ENCODE measurements at regions not wholly inside any gene's neighbourhood (a gene's known extent, or its start where the extent isn't known, plus 50 kb on each side); places are given as distances from the start of the nearest gene placed in this dataset.

DNA sequence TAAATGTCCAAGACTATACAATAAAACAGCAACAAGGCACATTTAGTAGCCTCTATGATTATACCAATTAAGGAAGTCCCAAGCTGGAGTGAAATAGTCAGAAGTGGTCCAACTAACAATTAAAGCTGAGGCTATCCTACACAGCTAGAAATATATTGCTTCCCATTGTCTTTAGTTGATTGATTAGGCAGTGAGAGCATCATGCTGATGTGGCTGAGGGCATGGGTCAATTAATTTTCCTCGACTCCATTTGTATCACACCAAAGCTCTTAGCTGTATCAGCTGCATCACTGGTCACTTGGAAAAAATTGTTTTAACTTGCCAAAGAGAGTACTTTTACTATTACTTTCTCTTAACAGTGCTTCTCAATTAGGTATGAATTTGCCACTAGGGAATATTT, 328.7 kb upstream of the NT5E start:
- Histone ChIP-seq H3K9ac (ENCODE audit: extremely low read depth, insufficient read length, low read length) (no peak overlapping the region), H3K27ac (ENCODE audit: insufficient read length, low read depth, low read length) (no peak overlapping the region), H3K4ac (ENCODE audit: low read depth, low read length) (no peak overlapping the region), H3K23me2 (ENCODE audit: insufficient read length, low read depth, low read length, poor library complexity, severe bottlenecking) (no peaks in the 10 kb centered on the region), H2BK20ac (ENCODE audit: low read depth, low read length, poor library complexity, severe bottlenecking) (no peak overlapping the region), H3K9me3 (ENCODE audit: control insufficient read depth, low read depth, low read length) (no peaks in the 10 kb centered on the region), H3K27me3 (ENCODE audit: insufficient read depth, low read length) (no peaks in the 10 kb centered on the region), H3K79me1 (ENCODE audit: insufficient read depth, low read depth, low read length, poor library complexity, severe bottlenecking) (no peaks in the 10 kb centered on the region), H4K8ac (replicated peaks; ENCODE audit: insufficient read length, low read depth, low read length) (no peak overlapping the region), H3K4me2 (ENCODE audit: insufficient read depth, insufficient read length, low read length) (no peak overlapping the region), H2AFZ (ENCODE audit: low read length) (no peak overlapping the region), H3K14ac (ENCODE audit: insufficient read depth, low read length) (no peak overlapping the region), H2BK120ac (ENCODE audit: low read depth, low read length, poor library complexity, severe bottlenecking) (no peak overlapping the region), H2AK5ac (ENCODE audit: insufficient read length, low read length) (no peak overlapping the region), H3K23ac (ENCODE audit: insufficient read length, low read depth, low read length) (no peak overlapping the region), H4K5ac (ENCODE audit: insufficient read length, low read depth, low read length) (no peak overlapping the region), H3K4me1 (ENCODE audit: insufficient read depth, low read length) (no peaks in the 10 kb centered on the region; the same call in 1 of the 2 replicates), H2BK12ac (ENCODE audit: insufficient read length, low read depth, low read length) (no peak overlapping the region), H3T11ph (ENCODE audit: low read length) (no peak overlapping the region), H4K91ac (ENCODE audit: insufficient read length, low read depth, low read length) (no peak overlapping the region), H3K18ac (ENCODE audit: insufficient read length, low read depth, low read length) (no peak overlapping the region), H4K20me1 (ENCODE audit: control insufficient read depth, insufficient read depth, insufficient read length) (no peaks in the 10 kb centered on the region), H2BK5ac (ENCODE audit: insufficient read length, low read length) (no peak overlapping the region), H3K79me2 (ENCODE audit: insufficient read depth, low read length) (no peaks in the 10 kb centered on the region), H2BK15ac (ENCODE audit: low read depth, low read length) (no peak overlapping the region), H3K56ac (ENCODE audit: insufficient read length, low read depth, low read length) (no peak overlapping the region)
- Mint-ChIP-seq H3K36me3 (ENCODE audit: insufficient read depth in 1 of 3, low read depth in 3 of 3) (no peaks in the 10 kb centered on the region), H3K4me1 (peaks cover 0 to 10% of the 10 kb centered on the region in 2 experiments; a peak in 3 of 4 replicates), H3K9me3 (no peaks in the 10 kb centered on the region), H3K27ac (no peak overlapping the region), H3K27me3 (ENCODE audit: low read depth) (no peaks in the 10 kb centered on the region; the same call in 1 of the 2 replicates), H3K4me3 (no peak overlapping the region)
- DNase-seq: no peak
- TF ChIP-seq, protein P1, sequence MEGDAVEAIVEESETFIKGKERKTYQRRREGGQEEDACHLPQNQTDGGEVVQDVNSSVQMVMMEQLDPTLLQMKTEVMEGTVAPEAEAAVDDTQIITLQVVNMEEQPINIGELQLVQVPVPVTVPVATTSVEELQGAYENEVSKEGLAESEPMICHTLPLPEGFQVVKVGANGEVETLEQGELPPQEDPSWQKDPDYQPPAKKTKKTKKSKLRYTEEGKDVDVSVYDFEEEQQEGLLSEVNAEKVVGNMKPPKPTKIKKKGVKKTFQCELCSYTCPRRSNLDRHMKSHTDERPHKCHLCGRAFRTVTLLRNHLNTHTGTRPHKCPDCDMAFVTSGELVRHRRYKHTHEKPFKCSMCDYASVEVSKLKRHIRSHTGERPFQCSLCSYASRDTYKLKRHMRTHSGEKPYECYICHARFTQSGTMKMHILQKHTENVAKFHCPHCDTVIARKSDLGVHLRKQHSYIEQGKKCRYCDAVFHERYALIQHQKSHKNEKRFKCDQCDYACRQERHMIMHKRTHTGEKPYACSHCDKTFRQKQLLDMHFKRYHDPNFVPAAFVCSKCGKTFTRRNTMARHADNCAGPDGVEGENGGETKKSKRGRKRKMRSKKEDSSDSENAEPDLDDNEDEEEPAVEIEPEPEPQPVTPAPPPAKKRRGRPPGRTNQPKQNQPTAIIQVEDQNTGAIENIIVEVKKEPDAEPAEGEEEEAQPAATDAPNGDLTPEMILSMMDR (conservative IDR thresholded peaks at IDR 0.05): no peak
- WGBS (ENCODE audit: extremely low coverage, insufficient read length, low lambda C conversion rate): no CpG with 5 or more reads among the region's 1 CpG

All from H9 (cell line).